ENCODE measurements at regions not wholly inside any gene's neighbourhood (a gene's known extent, or its start where the extent isn't known, plus 50 kb on each side); places are given as distances from the start of the nearest gene placed in this dataset.

- no peaks in the 10 kb centered on the region for H3K9me3 ChIP-seq
- H3K4me1 ChIP-seq: no peaks in the 10 kb centered on the region
- H3K36me3 ChIP-seq (ENCODE audit: low read depth, missing control alignments): no peaks in the 10 kb centered on the region
- intact Hi-C loops (cut with DNase I; ENCODE audit: low total_unique reads): no loop called here
- DNase-seq: peak; percentile 86
- no peaks in the 10 kb centered on the region for H3K27me3 ChIP-seq
- 38 to 43% methylated on average over 4 of the region's 4 CpGs for WGBS, 2 donors
- H3K27ac ChIP-seq: peak overlapping the region in 1 of 2 donors; percentile 18
- no peak overlapping the region for H3K4me3 ChIP-seq
- TF ChIP-seq POLR2A (IDR thresholded peaks at IDR 0.05) (no peak), CTCF (IDR thresholded peaks at IDR 0.05) (no peak)
These were observed 419.4 kb upstream of the PTGER4 start for GRCh38 chr5:40260361-40260760.

GRCh38 chr5:40258222-40258621 lies 421.5 kb upstream of the PTGER4 start:
- intact Hi-C loops (cut with DNase I; ENCODE audit: low total_unique reads): no loop called here
- TF ChIP-seq POLR2A (IDR thresholded peaks at IDR 0.05) (no peak), CTCF (IDR thresholded peaks at IDR 0.05) (no peak)
- Histone ChIP-seq H3K36me3 (ENCODE audit: low read depth, missing control alignments) (no peaks in the 10 kb centered on the region), H3K27ac (no peak overlapping the region), H3K27me3 (no peaks in the 10 kb centered on the region), H3K4me3 (no peak overlapping the region), H3K4me1 (no peaks in the 10 kb centered on the region), H3K9me3 (no peaks in the 10 kb centered on the region)
- peak; percentile 18 for DNase-seq
- WGBS, 2 donors: 63 to 75% methylated on average over 1 of the region's 1 CpG

GRCh38 chr5:40240671-40241070 lies 439.0 kb upstream of the PTGER4 start:
- TF ChIP-seq CTCF (IDR thresholded peaks at IDR 0.05): no peak
- no peak for TF ChIP-seq POLR2A (IDR thresholded peaks at IDR 0.05)
- Histone ChIP-seq H3K36me3 (ENCODE audit: low read depth, missing control alignments) (no peaks in the 10 kb centered on the region), H3K4me3 (no peak overlapping the region), H3K9me3 (no peaks in the 10 kb centered on the region), H3K27ac (no peak overlapping the region), H3K4me1 (no peaks in the 10 kb centered on the region), H3K27me3 (no peaks in the 10 kb centered on the region)
- intact Hi-C loops (cut with DNase I; ENCODE audit: low total_unique reads): no loop called here
- no peak for DNase-seq

GRCh38 chr5:40240111-40240510 lies 439.6 kb upstream of the PTGER4 start:
- no peak for DNase-seq
- Histone ChIP-seq H3K27me3 (no peaks in the 10 kb centered on the region), H3K9me3 (no peaks in the 10 kb centered on the region), H3K4me1 (no peaks in the 10 kb centered on the region), H3K27ac (no peak overlapping the region), H3K36me3 (ENCODE audit: low read depth, missing control alignments) (no peaks in the 10 kb centered on the region), H3K4me3 (no peak overlapping the region)
- intact Hi-C loops (cut with DNase I; ENCODE audit: low total_unique reads): no loop called here
- TF ChIP-seq CTCF (IDR thresholded peaks at IDR 0.05) (no peak), POLR2A (IDR thresholded peaks at IDR 0.05) (no peak)
- 60 to 83% methylated on average over 1 of the region's 1 CpG for WGBS, 2 donors

GRCh38 chr5:40238066-40238745 lies 441.5 kb upstream of the PTGER4 start:
- no peaks in the 10 kb centered on the region for H3K9me3 ChIP-seq

More at GRCh38 chr5:40238066-40238745, 441.5 kb upstream of the PTGER4 start:
- H3K4me3 ChIP-seq: no peak overlapping the region
- intact Hi-C loops (cut with DNase I; ENCODE audit: low total_unique reads): no loop called here
- no peaks in the 10 kb centered on the region for H3K36me3 ChIP-seq (ENCODE audit: low read depth, missing control alignments)
- no peaks in the 10 kb centered on the region for H3K27me3 ChIP-seq
- H3K27ac ChIP-seq: no peak overlapping the region
- TF ChIP-seq CTCF (IDR thresholded peaks at IDR 0.05): no peak
- TF ChIP-seq POLR2A (IDR thresholded peaks at IDR 0.05): no peak
- DNase-seq: no peak
- H3K4me1 ChIP-seq: no peaks in the 10 kb centered on the region
- WGBS, 2 donors: 89 to 92% methylated on average over 5 of the region's 5 CpGs

Measured in testis (tissue), 2 donors.